ENCODE measurements at regions not wholly inside any gene's neighbourhood (a gene's known extent, or its start where the extent isn't known, plus 50 kb on each side); places are given as distances from the start of the nearest gene placed in this dataset.

- H3K4me3 ChIP-seq (ENCODE audit: low read depth in 2 of 2, low read length in 1 of 2): no peak overlapping the region
- H3K9me3 ChIP-seq: no peaks in the 10 kb centered on the region
- H3K4me1 ChIP-seq (ENCODE audit: control insufficient read depth in 1 of 2, insufficient read depth in 2 of 2, low read depth in 1 of 2, low read length in 1 of 2): peaks cover 0 to 12% of the 10 kb centered on the region in 2 experiments; a peak in 1 of 4 replicates
- H3K27ac ChIP-seq (ENCODE audit: low read depth in 2 of 2, low read length in 1 of 2): no peak overlapping the region
- no peak for DNase-seq
- H4K20me1 ChIP-seq (ENCODE audit: insufficient read depth): no peaks in the 10 kb centered on the region
- no peaks in the 10 kb centered on the region for H3F3A ChIP-seq (replicated peaks; ENCODE audit: insufficient read depth)
- H2AFZ ChIP-seq (ENCODE audit: low read depth): no peak overlapping the region
- H3K36me3 ChIP-seq (replicated peaks in 1 of 2; ENCODE audit: control insufficient read depth in 1 of 2, insufficient read depth in 2 of 2, low read length in 1 of 2): no peaks in the 10 kb centered on the region
- ChIA-PET CTCF (interaction anchor here (0.9 kb wide), 1 partner anchor 12 kb away, joined by 3 read pairs; no protein-coding TSS in a partner anchor), POLR2A (no interaction called here)
- no peak for TF ChIP-seq NFIC (IDR thresholded peaks at IDR 0.05; ENCODE audit: borderline replicate concordance)
- no peak for TF ChIP-seq RXRA (IDR thresholded peaks at IDR 0.05; ENCODE audit: borderline replicate concordance, low read depth)
- no peak for TF ChIP-seq CTCF (IDR thresholded peaks at IDR 0.05)
- no peak for TF ChIP-seq POLR2AphosphoS5 (IDR thresholded peaks at IDR 0.05; ENCODE audit: low read depth, low read length)
- no peak for TF ChIP-seq CHD2 (IDR thresholded peaks at IDR 0.05; ENCODE audit: low read length, partially characterized antibody)
- TF ChIP-seq PBX3 (IDR thresholded peaks at IDR 0.05): no peak
- no peak for TF ChIP-seq MXI1 (IDR thresholded peaks at IDR 0.05; ENCODE audit: low read depth, low read length)
- TF ChIP-seq, protein P1, sequence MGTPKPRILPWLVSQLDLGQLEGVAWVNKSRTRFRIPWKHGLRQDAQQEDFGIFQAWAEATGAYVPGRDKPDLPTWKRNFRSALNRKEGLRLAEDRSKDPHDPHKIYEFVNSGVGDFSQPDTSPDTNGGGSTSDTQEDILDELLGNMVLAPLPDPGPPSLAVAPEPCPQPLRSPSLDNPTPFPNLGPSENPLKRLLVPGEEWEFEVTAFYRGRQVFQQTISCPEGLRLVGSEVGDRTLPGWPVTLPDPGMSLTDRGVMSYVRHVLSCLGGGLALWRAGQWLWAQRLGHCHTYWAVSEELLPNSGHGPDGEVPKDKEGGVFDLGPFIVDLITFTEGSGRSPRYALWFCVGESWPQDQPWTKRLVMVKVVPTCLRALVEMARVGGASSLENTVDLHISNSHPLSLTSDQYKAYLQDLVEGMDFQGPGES (IDR thresholded peaks at IDR 0.05; ENCODE audit: low read depth, low read length): no peak
- TF ChIP-seq MEF2A (IDR thresholded peaks at IDR 0.05; ENCODE audit: borderline replicate concordance, low read depth): no peak
- no peak for TF ChIP-seq GABPA (IDR thresholded peaks at IDR 0.05; ENCODE audit: low read depth)
- TF ChIP-seq FOXM1 (IDR thresholded peaks at IDR 0.05; ENCODE audit: low read depth): no peak
- no peak for TF ChIP-seq TAF1 (IDR thresholded peaks at IDR 0.05; ENCODE audit: borderline replicate concordance, low read depth, low read length)
- TF ChIP-seq YY1 (IDR thresholded peaks at IDR 0.05; ENCODE audit: low read depth): no peak
- no peak for TF ChIP-seq TEAD4 (IDR thresholded peaks at IDR 0.05; ENCODE audit: borderline replicate concordance, insufficient read depth)
- TF ChIP-seq ELF1 (IDR thresholded peaks at IDR 0.05): no peak
- H3K9ac ChIP-seq: no peak overlapping the region
- no peaks in the 10 kb centered on the region for H3K79me2 ChIP-seq (ENCODE audit: insufficient read depth)
- H3K27me3 ChIP-seq (ENCODE audit: insufficient read depth): no peaks in the 10 kb centered on the region
- WGBS (ENCODE audit: low lambda C conversion rate): 76% methylated on average over 7 of the region's 12 CpGs
- H3K9me2 ChIP-seq: no peaks in the 10 kb centered on the region
- no peak overlapping the region for H3K4me2 ChIP-seq
Measured at GRCh38 chr21:43281661-43282357, 113.0 kb downstream of the CRYAA start.

Measured in SK-N-SH (cell line).